GM12878 (cell line): ENCODE measurements at regions not wholly inside any gene's neighbourhood (a gene's known extent, or its start where the extent isn't known, plus 50 kb on each side); places are given as distances from the start of the nearest gene placed in this dataset.

ENCODE experiments used
- ATAC-seq: fragments of 200-7000 bp; cut with Tn5 transposase; 3 replicates; pipeline ENCODE4 v1.9.1; 2020; ENCODE audit warnings: mild to moderate bottlenecking, moderate library complexity
- BruUV-seq: library from RNA; stranded (reverse); fragments of 400-500 nt; replicated peaks from 2 replicates; lab custom pipeline; 2021; lab: Mats Ljungman, UMichigan
- CTCF ChIA-PET: fragments of 300-600 bp; sonication (Branson Sonifier 250); formaldehyde crosslinking; extraction: SDS; loops from one replicate; lab custom pipeline; 2021; ENCODE audit warnings: inconsistent platforms; lab: Yijun Ruan, JAX
- POLR2A ChIA-PET: fragments of 350-600 bp; formaldehyde crosslinking; extraction: SDS; loops from one replicate; lab custom pipeline; 2021; ENCODE audit warnings: inconsistent platforms; lab: Charles Lee
- RAD21 ChIA-PET: fragments of 300-600 bp; sonication (Branson Sonifier 250); formaldehyde crosslinking; loops from one replicate; lab custom pipeline; 2023; ENCODE audit warnings: antibody characterized with exemption; ENCODE audit not compliant: unreplicated experiment; lab: Charles Lee
- SMC1A ChIA-PET: fragments of 300-600 bp; sonication (Branson Sonifier 250); formaldehyde crosslinking; loops from one replicate; lab custom pipeline; 2023; ENCODE audit not compliant: unreplicated experiment, uncharacterized antibody; lab: Charles Lee
- DNase-seq: peaks from one replicate; pipeline ENCODE4 v3.0.0-alpha.2; 2011; ENCODE audit warnings: low read depth, low spot score
- FAIRE-seq: peaks from 3 replicates; lab custom pipeline; 2011; peaks lifted over from hg19 to GRCh38; lab: Jason Lieb, UNC
- H2AFZ ChIP-seq: 2 replicates; pipeline ENCODE4 v1.6.0; 2011; ENCODE audit warnings: low read depth, low read length, control low read depth; ENCODE audit not compliant: control insufficient read depth
- H3K27ac ChIP-seq: 2 replicates; pipeline ENCODE4 v1.5.1; 2011; ENCODE audit warnings: control low read depth; ENCODE audit not compliant: control insufficient read depth, insufficient read depth
- H3K27me3 ChIP-seq, 2 experiments: replicated peaks in 1 of 2; 2 replicates each; pipeline versions ENCODE4 v1.6.0 to v1.6.1; 2011; ENCODE audit warnings: low read length in 1 of 2; ENCODE audit not compliant: control insufficient read depth in 2 of 2, insufficient read depth in 2 of 2
- H3K36me3 ChIP-seq, 2 experiments: 2 replicates each; pipeline ENCODE4 v1.5.1; 2011; ENCODE audit warnings: low read length in 1 of 2; ENCODE audit not compliant: control insufficient read depth in 2 of 2, insufficient read depth in 2 of 2
- H3K4me1 ChIP-seq: 2 replicates; pipeline ENCODE4 v1.6.1; 2011; ENCODE audit warnings: mild to moderate bottlenecking, low read length, moderate library complexity, mixed read lengths; ENCODE audit not compliant: control insufficient read depth, insufficient read depth
- H3K4me2 ChIP-seq: 2 replicates; pipeline ENCODE4 v1.6.0; 2011; ENCODE audit warnings: control low read depth; ENCODE audit not compliant: control insufficient read depth, insufficient read depth
- H3K4me3 ChIP-seq: fragments of 200-600 bp; sonication (generic); 2 replicates; pipeline ENCODE4 v1.5.1; 2016
- H3K79me2 ChIP-seq: 2 replicates; pipeline ENCODE4 v1.6.0; 2011; ENCODE audit warnings: low read length; ENCODE audit not compliant: control insufficient read depth, insufficient read depth
- H3K9ac ChIP-seq: 2 replicates; pipeline ENCODE4 v1.8.0; 2011; ENCODE audit warnings: low read length, control low read depth, mixed read lengths; ENCODE audit not compliant: control insufficient read depth, insufficient read depth
- H3K9me3 ChIP-seq: replicated peaks from 3 replicates; pipeline ENCODE4 v1.5.1; 2011; ENCODE audit warnings: mild to moderate bottlenecking, low read length; ENCODE audit not compliant: control insufficient read depth, insufficient read depth
- H4K20me1 ChIP-seq: 2 replicates; pipeline ENCODE4 v1.6.0; 2011; ENCODE audit not compliant: control insufficient read depth, insufficient read depth
- CEBPZ ChIP-seq: fragments of 150-350 bp; IDR thresholded peaks from 2 replicates; pipeline ENCODE4 v1.6.1; 2016; ENCODE audit warnings: low read depth, low read length
- CHD1 ChIP-seq: IDR thresholded peaks from 2 replicates; pipeline ENCODE4 v1.6.1; 2012; ENCODE audit warnings: low read depth, low read length, improper control_type of control experiment
- CHD2 ChIP-seq: IDR thresholded peaks from 2 replicates; pipeline ENCODE4 v1.6.1; 2011; ENCODE audit warnings: low read depth, low read length, improper control_type of control experiment, borderline replicate concordance
- E2F4 ChIP-seq: IDR thresholded peaks from 2 replicates; pipeline ENCODE4 v1.6.1; 2012; ENCODE audit warnings: low read depth, low read length, improper control_type of control experiment
- IKZF2 ChIP-seq, 2 experiments: fragments of 450-650 bp; IDR thresholded peaks; 2 replicates each; pipeline ENCODE4 v1.6.1; 2017; ENCODE audit warnings: mild to moderate bottlenecking in 2 of 2, moderate library complexity in 2 of 2
- KLF5 ChIP-seq: fragments of 450-650 bp; IDR thresholded peaks from 2 replicates; pipeline ENCODE4 v1.6.1; 2014; ENCODE audit warnings: mild to moderate bottlenecking; ENCODE audit not compliant: partially characterized antibody
- MEF2B ChIP-seq: fragments of 450-650 bp; IDR thresholded peaks from 2 replicates; pipeline ENCODE4 v1.6.1; 2018; ENCODE audit warnings: mild to moderate bottlenecking, moderate library complexity; ENCODE audit not compliant: partially characterized antibody, poor library complexity, severe bottlenecking
- POLR2AphosphoS2 ChIP-seq: IDR thresholded peaks from 2 replicates; pipeline ENCODE4 v1.6.1; 2011; ENCODE audit warnings: low read depth, mild to moderate bottlenecking, low read length, improper control_type of control experiment, moderate library complexity
- SIX5 ChIP-seq: IDR thresholded peaks from 2 replicates; pipeline ENCODE4 v1.6.1; 2011; ENCODE audit warnings: mild to moderate bottlenecking, low read depth, low read length, moderate library complexity; ENCODE audit not compliant: severe bottlenecking
- SP1 ChIP-seq: IDR thresholded peaks from one replicate; pipeline ENCODE4 v1.6.1; 2011; ENCODE audit warnings: low read depth, low read length
- TAF1 ChIP-seq: IDR thresholded peaks from 2 replicates; pipeline ENCODE4 v1.6.1; 2011; ENCODE audit warnings: mild to moderate bottlenecking, low read depth, low read length, borderline replicate concordance
- USF2 ChIP-seq: IDR thresholded peaks from 2 replicates; pipeline ENCODE4 v1.6.1; 2011; ENCODE audit warnings: low read depth, low read length, improper control_type of control experiment, borderline replicate concordance
- ZNF207 ChIP-seq: fragments of 450-650 bp; IDR thresholded peaks from 2 replicates; pipeline ENCODE4 v1.6.1; 2014; ENCODE audit warnings: antibody characterized with exemption, mild to moderate bottlenecking, borderline replicate concordance
- WGBS: methylation state at CpG from one replicate; pipeline ENCODE4 v1.1.6; 2016; ENCODE audit warnings: low lambda C conversion rate; ENCODE audit not compliant: insufficient replicate concordance, insufficient coverage; ENCODE audit errors: missing lambda C conversion rate; 5-methylcytosine and 5-hydroxymethylcytosine counted together
- in situ Hi-C: fragments of 300-500 bp; cut with MboI; formaldehyde crosslinking; loops from 9 replicates; pipeline ENCODE4 v1.14.3; 2018; ENCODE audit warnings: mixed read lengths
- intact Hi-C: fragments of 100-400 bp; cut with micrococcal nuclease; formaldehyde crosslinking; loops from one replicate; pipeline ENCODE4 v1.14.2; 2022; ENCODE audit not compliant: unreplicated experiment

GRCh38 chrX:6694977-6695376 lies 160.1 kb upstream of the VCX3A start:
- CTCF ChIA-PET = no interaction called here
- DNase-seq = no peak
- BruUV-seq = no TSS peak
- TF ChIP-seq E2F4 (no peak), CHD2 (no peak), MEF2B (no peak), IKZF2 (IDR thresholded peaks at IDR 0.05) (no peak), SIX5 (no peak), KLF5 (no peak), USF2 (no peak), CHD1 (no peak), CEBPZ (no peak), TAF1 (no peak), SP1 (no peak), ZNF207 (no peak), POLR2AphosphoS2 (no peak)
- TF ChIP-seq, all 136 proteins: peak for 0
- intact Hi-C loops = no loop called here
- no peaks in the 10 kb centered on the region for H4K20me1 ChIP-seq
- ChIA-PET POLR2A (no interaction called here), RAD21 (no interaction called here), SMC1A (no interaction called here)
- H3K9me3 ChIP-seq = no peaks in the 10 kb centered on the region
- no peaks in the 10 kb centered on the region for H3K79me2 ChIP-seq
- no peak overlapping the region for H2AFZ ChIP-seq
- no peak overlapping the region for H3K4me3 ChIP-seq
- no peaks in the 10 kb centered on the region for H3K4me1 ChIP-seq
- H3K4me2 ChIP-seq = no peak overlapping the region
- in situ Hi-C loops = no loop called here
- no peak overlapping the region for H3K9ac ChIP-seq
- FAIRE-seq = no peak
- 59% methylated on average over 4 of the region's 4 CpGs for WGBS
- no peaks in the 10 kb centered on the region for H3K27me3 ChIP-seq
- H3K36me3 ChIP-seq = no peaks in the 10 kb centered on the region
- H3K27ac ChIP-seq = no peak overlapping the region
- ATAC-seq = no peak
